ENCODE measurements at regions not wholly inside any gene's neighbourhood (a gene's known extent, or its start where the extent isn't known, plus 50 kb on each side); places are given as distances from the start of the nearest gene placed in this dataset.

- no peaks in the 10 kb centered on the region for H3K27me3 ChIP-seq (ENCODE audit: control insufficient read depth, insufficient read depth, low read length)
- no peak overlapping the region for H3K9ac ChIP-seq
- no peaks in the 10 kb centered on the region for H3K9me3 ChIP-seq (ENCODE audit: control insufficient read depth, low read length)
- no peak overlapping the region for H3K4me2 ChIP-seq (ENCODE audit: low read length)
- no peak overlapping the region for H2AFZ ChIP-seq
- H3K4me3 ChIP-seq (ENCODE audit: low read depth, low read length), result no peak overlapping the region
- no peak for TF ChIP-seq CTCF (IDR thresholded peaks at IDR 0.05)
- H3K79me2 ChIP-seq, result no peaks in the 10 kb centered on the region
- no peaks in the 10 kb centered on the region for H3K36me3 ChIP-seq (ENCODE audit: control insufficient read depth, insufficient read depth, low read length)
- H3K27ac ChIP-seq, result no peak overlapping the region
- H3K4me1 ChIP-seq, result no peaks in the 10 kb centered on the region
These were observed 216.6 kb downstream of the SH3BP4 start for GRCh38 chr2:235168174-235168979.

- Histone ChIP-seq H3K9me3 (ENCODE audit: control insufficient read depth, low read length) (no peaks in the 10 kb centered on the region), H3K9ac (no peak overlapping the region), H3K27me3 (ENCODE audit: control insufficient read depth, insufficient read depth, low read length) (no peaks in the 10 kb centered on the region), H3K4me1 (no peaks in the 10 kb centered on the region), H3K36me3 (ENCODE audit: control insufficient read depth, insufficient read depth, low read length) (no peaks in the 10 kb centered on the region), H3K27ac (no peak overlapping the region), H3K4me3 (ENCODE audit: low read depth, low read length) (no peak overlapping the region), H3K4me2 (ENCODE audit: low read length) (no peak overlapping the region), H2AFZ (no peak overlapping the region), H3K79me2 (no peaks in the 10 kb centered on the region)
- no peak for TF ChIP-seq CTCF (IDR thresholded peaks at IDR 0.05)
These were observed 218.2 kb downstream of the SH3BP4 start for GRCh38 chr2:235170016-235170415.

- no peak overlapping the region for H3K4me3 ChIP-seq (ENCODE audit: low read depth, low read length)
- TF ChIP-seq CTCF (IDR thresholded peaks at IDR 0.05), result peak; percentile 12
- H3K27me3 ChIP-seq (ENCODE audit: control insufficient read depth, insufficient read depth, low read length), result no peaks in the 10 kb centered on the region
- no peaks in the 10 kb centered on the region for H3K9me3 ChIP-seq (ENCODE audit: control insufficient read depth, low read length)
- H3K9ac ChIP-seq, result no peak overlapping the region
- no peak overlapping the region for H3K27ac ChIP-seq
- H3K36me3 ChIP-seq (ENCODE audit: control insufficient read depth, insufficient read depth, low read length), result no peaks in the 10 kb centered on the region
- no peaks in the 10 kb centered on the region for H3K4me1 ChIP-seq
- H2AFZ ChIP-seq, result no peak overlapping the region
- no peaks in the 10 kb centered on the region for H3K79me2 ChIP-seq
- peak overlapping the region; percentile 0 for H3K4me2 ChIP-seq (ENCODE audit: low read length)
These were observed 219.0 kb downstream of the SH3BP4 start for GRCh38 chr2:235170536-235171521.

- Histone ChIP-seq H3K27me3 (ENCODE audit: control insufficient read depth, insufficient read depth, low read length) (no peaks in the 10 kb centered on the region), H3K4me1 (no peaks in the 10 kb centered on the region), H3K27ac (no peak overlapping the region), H3K4me3 (ENCODE audit: low read depth, low read length) (no peak overlapping the region), H2AFZ (no peak overlapping the region), H3K79me2 (no peaks in the 10 kb centered on the region), H3K36me3 (ENCODE audit: control insufficient read depth, insufficient read depth, low read length) (no peaks in the 10 kb centered on the region), H3K9me3 (ENCODE audit: control insufficient read depth, low read length) (no peaks in the 10 kb centered on the region), H3K4me2 (ENCODE audit: low read length) (peak overlapping the region; percentile 1), H3K9ac (no peak overlapping the region)
- TF ChIP-seq CTCF (IDR thresholded peaks at IDR 0.05), result no peak
These were observed 219.8 kb downstream of the SH3BP4 start for GRCh38 chr2:235171550-235172031.
